K562 (cell line): ENCODE measurements at regions not wholly inside any gene's neighbourhood (a gene's known extent, or its start where the extent isn't known, plus 50 kb on each side); places are given as distances from the start of the nearest gene placed in this dataset.

Experiments used
- BRF2 ChIP-seq: IDR thresholded peaks from 3 replicates; pipeline ENCODE4 v1.6.1; 2011; ENCODE audit warnings: borderline replicate concordance, mild to moderate bottlenecking; ENCODE audit not compliant: insufficient read length, insufficient read depth
- EP300 ChIP-seq: IDR thresholded peaks from 2 replicates; pipeline ENCODE4 v1.6.1; 2012; ENCODE audit warnings: low read length, improper control_type of control experiment
- MEIS2 ChIP-seq: fragments of 450-650 bp; IDR thresholded peaks from 2 replicates; pipeline ENCODE4 v1.6.1; 2014; ENCODE audit warnings: mild to moderate bottlenecking; ENCODE audit not compliant: partially characterized antibody
- POLR2AphosphoS5 ChIP-seq: IDR thresholded peaks from 2 replicates; pipeline ENCODE4 v1.6.1; 2011; ENCODE audit warnings: mild to moderate bottlenecking, low read depth, low read length, moderate library complexity; ENCODE audit not compliant: control insufficient read depth, insufficient read depth
- PREB ChIP-seq: sonication (generic); formaldehyde crosslinking; IDR thresholded peaks from 2 replicates; pipeline ENCODE4 v1.8.1; 2023; ENCODE audit warnings: mild to moderate bottlenecking, missing genetic modification reagents
- RAD21 ChIP-seq, 2 experiments: fragments of 250-450 bp in 1 of 2; fragments of 450-650 bp in 1 of 2; sonication (Bioruptor Pico) in 1 of 2; formaldehyde crosslinking in 1 of 2; IDR thresholded peaks in 1 of 2; conservative IDR thresholded peaks in 1 of 2; 2 replicates each; pipeline versions ENCODE4 v1.4.0 to v1.8.0; 2020 to 2022; ENCODE audit warnings: mild to moderate bottlenecking in 2 of 2, moderate library complexity in 1 of 2
- RNF219 ChIP-seq: fragments of 250-450 bp; sonication (Bioruptor Pico); IDR thresholded peaks from 2 replicates; pipeline ENCODE4 v1.5.0; 2022; ENCODE audit warnings: mild to moderate bottlenecking
- SMAD3 ChIP-seq: fragments of 450-650 bp; formaldehyde crosslinking; conservative IDR thresholded peaks from 2 replicates; pipeline ENCODE4 v1.4.0; 2020; ENCODE audit warnings: mild to moderate bottlenecking
- TAF1 ChIP-seq: IDR thresholded peaks from 2 replicates; pipeline ENCODE4 v1.6.1; 2011; ENCODE audit warnings: mild to moderate bottlenecking, low read length, moderate library complexity; ENCODE audit not compliant: insufficient read depth, control insufficient read depth, severe bottlenecking; ENCODE audit errors: extremely low read depth
- TGIF2 ChIP-seq: sonication (generic); formaldehyde crosslinking; IDR thresholded peaks from 2 replicates; pipeline ENCODE4 v1.8.1; 2022; ENCODE audit warnings: mild to moderate bottlenecking, missing genetic modification reagents, moderate library complexity
- XRCC4 ChIP-seq: IDR thresholded peaks from one replicate; pipeline ENCODE4 v1.6.1; 2011; ENCODE audit not compliant: insufficient read depth, insufficient read length; ENCODE audit errors: extremely low read depth
- TF ChIP-seq, protein P1 (sequence below), 3 experiments: IDR thresholded peaks in 2 of 3; conservative IDR thresholded peaks in 1 of 3; 2 replicates each; pipeline ENCODE4 v1.5.1; 2011 to 2012; ENCODE audit warnings: low read length in 3 of 3, mild to moderate bottlenecking in 3 of 3, control low read depth in 2 of 3, improper control_type of control experiment in 1 of 3, inconsistent platforms in 1 of 3, low read depth in 1 of 3, mixed read lengths in 1 of 3, moderate library complexity in 1 of 3; ENCODE audit not compliant: insufficient read depth in 2 of 3
- TF ChIP-seq, protein P2 (sequence below), 2 experiments: fragments of 250-450 bp in 1 of 2; fragments of 450-650 bp in 1 of 2; sonication (Bioruptor Pico) in 1 of 2; IDR thresholded peaks; 2 replicates each; pipeline versions ENCODE4 v1.6.1 to v1.8.0; 2016 to 2021; ENCODE audit warnings: mild to moderate bottlenecking in 2 of 2, moderate library complexity in 2 of 2, missing compliant biosample characterization in 1 of 2, missing genetic modification characterization in 1 of 2

- TF ChIP-seq BRF2 (no peak), SMAD3 (CRISPR knock-in tag) (no peak), TGIF2 (CRISPR knock-in tag) (no peak), RAD21 (CRISPR knock-in tag; conservative IDR thresholded peaks at IDR 0.05 in 1 of 2, IDR thresholded peaks at IDR 0.05 in 1 of 2) (no peak), MEIS2 (no peak), EP300 (no peak), RNF219 (CRISPR knock-in tag) (no peak), PREB (CRISPR knock-in tag) (no peak), XRCC4 (no peak), POLR2AphosphoS5 (no peak), TAF1 (no peak)
- TF ChIP-seq, protein P1, sequence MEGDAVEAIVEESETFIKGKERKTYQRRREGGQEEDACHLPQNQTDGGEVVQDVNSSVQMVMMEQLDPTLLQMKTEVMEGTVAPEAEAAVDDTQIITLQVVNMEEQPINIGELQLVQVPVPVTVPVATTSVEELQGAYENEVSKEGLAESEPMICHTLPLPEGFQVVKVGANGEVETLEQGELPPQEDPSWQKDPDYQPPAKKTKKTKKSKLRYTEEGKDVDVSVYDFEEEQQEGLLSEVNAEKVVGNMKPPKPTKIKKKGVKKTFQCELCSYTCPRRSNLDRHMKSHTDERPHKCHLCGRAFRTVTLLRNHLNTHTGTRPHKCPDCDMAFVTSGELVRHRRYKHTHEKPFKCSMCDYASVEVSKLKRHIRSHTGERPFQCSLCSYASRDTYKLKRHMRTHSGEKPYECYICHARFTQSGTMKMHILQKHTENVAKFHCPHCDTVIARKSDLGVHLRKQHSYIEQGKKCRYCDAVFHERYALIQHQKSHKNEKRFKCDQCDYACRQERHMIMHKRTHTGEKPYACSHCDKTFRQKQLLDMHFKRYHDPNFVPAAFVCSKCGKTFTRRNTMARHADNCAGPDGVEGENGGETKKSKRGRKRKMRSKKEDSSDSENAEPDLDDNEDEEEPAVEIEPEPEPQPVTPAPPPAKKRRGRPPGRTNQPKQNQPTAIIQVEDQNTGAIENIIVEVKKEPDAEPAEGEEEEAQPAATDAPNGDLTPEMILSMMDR (IDR thresholded peaks at IDR 0.05 in 2 of 3, conservative IDR thresholded peaks at IDR 0.05 in 1 of 3; ENCODE audit: insufficient read depth in 2 of 3, low read depth in 1 of 3, low read length in 3 of 3): no peak
- TF ChIP-seq, protein P2, sequence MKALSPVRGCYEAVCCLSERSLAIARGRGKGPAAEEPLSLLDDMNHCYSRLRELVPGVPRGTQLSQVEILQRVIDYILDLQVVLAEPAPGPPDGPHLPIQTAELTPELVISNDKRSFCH (CRISPR knock-in tag; IDR thresholded peaks at IDR 0.05): no peak
- TF ChIP-seq, protein P2 (tag; IDR thresholded peaks at IDR 0.05): no peak
Observed at GRCh38 chr15:69855258-69856000, 242.3 kb downstream of the TLE3 start.
